ENCODE measurements at regions not wholly inside any gene's neighbourhood (a gene's known extent, or its start where the extent isn't known, plus 50 kb on each side); places are given as distances from the start of the nearest gene placed in this dataset.

DNA sequence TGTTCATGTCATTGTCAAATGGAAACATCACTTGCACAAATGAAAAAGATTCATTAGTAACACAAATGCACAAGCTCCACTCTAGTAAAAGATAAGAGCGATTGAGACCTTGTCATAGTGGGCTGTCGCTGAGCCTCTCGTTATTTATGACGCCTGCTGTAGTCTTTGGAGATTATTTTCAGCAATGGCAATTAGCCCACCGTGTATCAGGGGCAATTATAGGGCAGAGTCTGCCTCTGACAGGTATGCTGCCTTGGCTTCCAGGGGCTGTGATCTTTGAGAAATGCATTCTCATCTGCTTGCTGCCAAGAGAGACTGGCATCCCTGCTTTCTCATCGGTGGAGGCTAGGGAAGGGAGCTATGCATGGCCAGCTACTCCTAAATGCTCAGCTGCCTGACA, 426.8 kb upstream of the CLINT1 start:
- TF ChIP-seq, protein P1, sequence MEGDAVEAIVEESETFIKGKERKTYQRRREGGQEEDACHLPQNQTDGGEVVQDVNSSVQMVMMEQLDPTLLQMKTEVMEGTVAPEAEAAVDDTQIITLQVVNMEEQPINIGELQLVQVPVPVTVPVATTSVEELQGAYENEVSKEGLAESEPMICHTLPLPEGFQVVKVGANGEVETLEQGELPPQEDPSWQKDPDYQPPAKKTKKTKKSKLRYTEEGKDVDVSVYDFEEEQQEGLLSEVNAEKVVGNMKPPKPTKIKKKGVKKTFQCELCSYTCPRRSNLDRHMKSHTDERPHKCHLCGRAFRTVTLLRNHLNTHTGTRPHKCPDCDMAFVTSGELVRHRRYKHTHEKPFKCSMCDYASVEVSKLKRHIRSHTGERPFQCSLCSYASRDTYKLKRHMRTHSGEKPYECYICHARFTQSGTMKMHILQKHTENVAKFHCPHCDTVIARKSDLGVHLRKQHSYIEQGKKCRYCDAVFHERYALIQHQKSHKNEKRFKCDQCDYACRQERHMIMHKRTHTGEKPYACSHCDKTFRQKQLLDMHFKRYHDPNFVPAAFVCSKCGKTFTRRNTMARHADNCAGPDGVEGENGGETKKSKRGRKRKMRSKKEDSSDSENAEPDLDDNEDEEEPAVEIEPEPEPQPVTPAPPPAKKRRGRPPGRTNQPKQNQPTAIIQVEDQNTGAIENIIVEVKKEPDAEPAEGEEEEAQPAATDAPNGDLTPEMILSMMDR (conservative IDR thresholded peaks at IDR 0.05; ENCODE audit: low read depth, low read length): no peak
- no peak for TF ChIP-seq EZH2 (IDR thresholded peaks at IDR 0.05; ENCODE audit: low read length, unreplicated experiment)

All from PC-3 (cell line).